HEK293T (cell line): ENCODE measurements at regions not wholly inside any gene's neighbourhood (a gene's known extent, or its start where the extent isn't known, plus 50 kb on each side); places are given as distances from the start of the nearest gene placed in this dataset.

ENCODE experiments used
- CTCF ChIA-PET: fragments of 350-600 bp; formaldehyde crosslinking; extraction: SDS; loops from one replicate; lab custom pipeline; 2021; ENCODE audit warnings: antibody characterized with exemption, inconsistent platforms; lab: Yijun Ruan, JAX
- POLR2A ChIA-PET: fragments of 350-600 bp; formaldehyde crosslinking; extraction: SDS; loops from one replicate; lab custom pipeline; 2020; ENCODE audit warnings: antibody characterized with exemption, inconsistent platforms; lab: Yijun Ruan, JAX
- DNase-seq: peaks from one replicate; pipeline ENCODE4 v3.0.0; 2012; ENCODE audit warnings: mixed read lengths; ENCODE audit errors: extremely low spot score
- ARNT ChIP-seq: fragments of 450-650 bp; IDR thresholded peaks from 2 replicates; pipeline ENCODE4 v1.6.1; 2017; ENCODE audit warnings: mild to moderate bottlenecking
- BHLHE40 ChIP-seq: fragments of 450-650 bp; IDR thresholded peaks from 2 replicates; pipeline ENCODE4 v1.6.1; 2016; ENCODE audit warnings: mild to moderate bottlenecking, moderate library complexity, borderline replicate concordance
- CTBP1 ChIP-seq: fragments of 450-650 bp; IDR thresholded peaks from 2 replicates; pipeline ENCODE4 v1.6.1; 2016; ENCODE audit warnings: borderline replicate concordance
- ELF4 ChIP-seq: fragments of 450-650 bp; IDR thresholded peaks from 2 replicates; pipeline ENCODE4 v1.6.1; 2017; ENCODE audit warnings: antibody characterized with exemption
- FOXA1 ChIP-seq: fragments of 450-650 bp; IDR thresholded peaks from 2 replicates; pipeline ENCODE4 v1.6.1; 2016; ENCODE audit warnings: mild to moderate bottlenecking
- FOXK2 ChIP-seq: fragments of 450-650 bp; IDR thresholded peaks from 2 replicates; pipeline ENCODE4 v1.6.1; 2016; ENCODE audit warnings: mild to moderate bottlenecking
- FOXM1 ChIP-seq: fragments of 450-650 bp; IDR thresholded peaks from 2 replicates; pipeline ENCODE4 v1.6.1; 2017; ENCODE audit warnings: mild to moderate bottlenecking, borderline replicate concordance
- HDGF ChIP-seq: fragments of 450-650 bp; IDR thresholded peaks from 2 replicates; pipeline ENCODE4 v1.6.1; 2017; ENCODE audit warnings: antibody characterized with exemption, borderline replicate concordance
- L3MBTL2 ChIP-seq: fragments of 450-650 bp; conservative IDR thresholded peaks from 2 replicates; pipeline ENCODE4 v1.6.1; 2016; ENCODE audit warnings: mild to moderate bottlenecking
- LEF1 ChIP-seq: fragments of 450-650 bp; IDR thresholded peaks from 2 replicates; pipeline ENCODE4 v1.6.1; 2017; ENCODE audit warnings: mild to moderate bottlenecking, borderline replicate concordance
- NFRKB ChIP-seq: fragments of 450-650 bp; IDR thresholded peaks from 2 replicates; pipeline ENCODE4 v1.6.1; 2016; ENCODE audit warnings: mild to moderate bottlenecking, moderate library complexity
- SP1 ChIP-seq: fragments of 450-650 bp; IDR thresholded peaks from 2 replicates; pipeline ENCODE4 v1.6.1; 2017
- SUZ12 ChIP-seq: fragments of 450-650 bp; IDR thresholded peaks from 2 replicates; pipeline ENCODE4 v1.6.1; 2016; ENCODE audit warnings: mild to moderate bottlenecking
- TARDBP ChIP-seq: fragments of 450-650 bp; IDR thresholded peaks from 2 replicates; pipeline ENCODE4 v1.6.1; 2016
- ZNF384 ChIP-seq: fragments of 450-650 bp; IDR thresholded peaks from 2 replicates; pipeline ENCODE4 v1.6.1; 2016
- TF ChIP-seq, protein P1 (sequence below): fragments of 450-650 bp; IDR thresholded peaks from 2 replicates; pipeline ENCODE4 v1.6.1; 2016

DNA sequence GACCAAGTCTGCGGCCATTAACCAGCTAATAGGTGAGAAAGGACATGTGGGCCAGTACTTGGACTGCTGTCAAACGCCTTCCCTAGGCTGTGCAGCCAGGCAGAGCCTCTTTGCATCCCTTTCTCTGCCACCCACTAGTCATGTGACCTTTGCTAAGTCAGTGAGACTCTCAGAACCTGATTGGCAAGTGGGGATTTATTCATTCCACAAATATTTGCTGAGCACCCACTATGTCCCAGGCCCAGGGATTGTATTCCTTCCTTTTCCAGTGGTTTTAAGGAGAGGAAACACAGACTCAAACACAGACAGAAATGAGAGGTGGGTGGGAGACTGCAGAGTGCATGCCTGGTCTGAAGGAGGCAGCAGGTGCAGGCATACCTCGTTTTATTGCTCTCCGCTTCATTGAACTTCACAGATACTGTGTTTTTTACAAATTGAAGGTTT, 71.6 kb upstream of the GALNT10 start:
- ChIA-PET CTCF (no interaction called here), POLR2A (no interaction called here)
- no peak for DNase-seq
- TF ChIP-seq, protein P1, sequence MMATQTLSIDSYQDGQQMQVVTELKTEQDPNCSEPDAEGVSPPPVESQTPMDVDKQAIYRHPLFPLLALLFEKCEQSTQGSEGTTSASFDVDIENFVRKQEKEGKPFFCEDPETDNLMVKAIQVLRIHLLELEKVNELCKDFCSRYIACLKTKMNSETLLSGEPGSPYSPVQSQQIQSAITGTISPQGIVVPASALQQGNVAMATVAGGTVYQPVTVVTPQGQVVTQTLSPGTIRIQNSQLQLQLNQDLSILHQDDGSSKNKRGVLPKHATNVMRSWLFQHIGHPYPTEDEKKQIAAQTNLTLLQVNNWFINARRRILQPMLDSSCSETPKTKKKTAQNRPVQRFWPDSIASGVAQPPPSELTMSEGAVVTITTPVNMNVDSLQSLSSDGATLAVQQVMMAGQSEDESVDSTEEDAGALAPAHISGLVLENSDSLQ: no peak
- TF ChIP-seq SUZ12 (no peak), FOXM1 (no peak), BHLHE40 (no peak), ELF4 (no peak), FOXK2 (no peak), NFRKB (no peak), FOXA1 (no peak), SP1 (no peak), TARDBP (no peak), L3MBTL2 (no peak), HDGF (no peak), LEF1 (no peak), ARNT (no peak)

DNA sequence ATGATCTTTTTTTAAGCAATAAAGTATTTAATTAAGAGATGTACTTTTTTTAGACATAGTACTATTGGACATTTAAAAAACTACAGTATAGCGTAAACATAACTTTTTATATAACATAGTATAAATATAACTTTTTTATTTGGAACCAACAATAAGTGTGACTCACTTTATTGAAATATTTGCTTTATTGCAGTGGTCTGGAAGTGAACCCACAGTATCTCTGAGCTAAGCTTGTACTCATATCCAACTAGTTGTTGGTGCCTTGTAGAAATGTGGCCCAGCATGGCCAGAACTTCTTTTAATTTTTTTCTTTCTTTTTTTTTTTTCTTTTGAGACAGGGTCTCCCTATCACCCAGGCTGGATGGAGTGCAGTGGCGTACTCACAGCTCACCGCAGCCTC, 61.5 kb upstream of the GALNT10 start:
- POLR2A ChIA-PET: no interaction called here
- DNase-seq: no peak
- TF ChIP-seq FOXK2 (no peak), FOXA1 (no peak), ARNT (no peak), TARDBP (no peak), ELF4 (no peak), L3MBTL2 (no peak), BHLHE40 (no peak), ZNF384 (no peak), FOXM1 (no peak), NFRKB (no peak), SP1 (no peak), SUZ12 (no peak)
- TF ChIP-seq, protein P1: no peak
- CTCF ChIA-PET: interaction anchor here (0.6 kb wide), 1 partner anchor 51 kb away, joined by 6 read pairs; no protein-coding TSS in a partner anchor

GRCh38 chr5:154129921-154130320, 60.6 kb upstream of the GALNT10 start:
- POLR2A ChIA-PET: no interaction called here
- no peak for DNase-seq
- CTCF ChIA-PET: no interaction called here
- no peak for TF ChIP-seq FOXK2
- TF ChIP-seq L3MBTL2: no peak
- no peak for TF ChIP-seq FOXA1
- no peak for TF ChIP-seq FOXM1
- no peak for TF ChIP-seq LEF1
- TF ChIP-seq, protein P1: no peak
- no peak for TF ChIP-seq SP1
- no peak for TF ChIP-seq NFRKB

DNA sequence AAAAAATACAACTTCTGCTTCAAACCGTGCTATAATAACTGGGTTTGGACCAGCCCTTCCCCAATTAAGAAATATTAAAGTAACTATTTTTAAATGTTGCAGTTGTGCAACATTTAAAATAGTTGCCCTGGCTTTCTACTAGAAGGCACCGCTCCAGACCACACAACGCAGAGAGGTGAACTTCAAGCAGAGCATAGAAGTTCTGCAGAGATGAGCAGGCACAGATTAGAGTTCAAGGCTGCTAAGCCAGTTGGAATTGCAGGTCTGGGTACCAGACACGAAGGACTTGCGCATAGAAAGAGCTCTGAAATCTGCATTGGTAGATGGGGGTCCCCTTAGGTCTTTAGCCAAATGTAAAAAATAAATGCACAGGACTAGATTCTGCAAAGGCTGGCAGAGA, 58.7 kb upstream of the GALNT10 start:
- POLR2A ChIA-PET: no interaction called here
- TF ChIP-seq SUZ12: no peak
- TF ChIP-seq L3MBTL2: no peak
- no peak for TF ChIP-seq HDGF
- no peak for TF ChIP-seq SP1
- TF ChIP-seq FOXA1: no peak
- CTCF ChIA-PET: no interaction called here
- DNase-seq: no peak

- TF ChIP-seq ARNT (no peak), CTBP1 (no peak), FOXM1 (no peak), LEF1 (no peak), NFRKB (no peak), HDGF (no peak), ELF4 (no peak), BHLHE40 (no peak), ZNF384 (no peak), TARDBP (no peak), L3MBTL2 (no peak), FOXK2 (no peak), SUZ12 (no peak)
- TF ChIP-seq, protein P1: no peak
- DNase-seq: no peak
- ChIA-PET CTCF (no interaction called here), POLR2A (interaction anchor here (1.3 kb wide), 1 partner anchor 58 kb away, joined by 3 read pairs; the partner anchor contains the start of gene GALNT10)
Measured at GRCh38 chr5:154132718-154133307, 57.7 kb upstream of the GALNT10 start.

DNA sequence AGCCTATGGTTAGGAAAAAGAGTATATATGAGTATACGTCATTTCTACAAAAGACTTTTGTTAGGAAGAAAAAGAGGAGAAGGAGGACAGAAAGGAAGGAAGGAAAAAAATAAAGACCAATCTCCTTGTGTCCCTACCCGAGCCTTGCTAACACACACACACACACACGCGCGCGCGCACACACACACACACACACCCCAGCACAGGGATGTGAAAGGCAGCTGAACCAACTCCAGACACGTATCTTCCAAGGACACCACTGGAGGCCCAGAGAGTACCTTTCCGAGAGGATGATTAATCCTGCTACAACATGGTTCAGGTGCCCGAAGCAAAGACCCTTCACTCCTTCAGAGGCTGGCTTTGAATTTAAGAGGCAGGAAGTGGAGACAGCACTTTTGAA, 56.9 kb upstream of the GALNT10 start:
- TF ChIP-seq ZNF384: no peak
- TF ChIP-seq LEF1: no peak
- no peak for TF ChIP-seq CTBP1
- TF ChIP-seq FOXK2: no peak
- TF ChIP-seq L3MBTL2: no peak
- TF ChIP-seq, protein P1: no peak
- TF ChIP-seq FOXA1: no peak
- no peak for TF ChIP-seq SP1
- TF ChIP-seq NFRKB: no peak
- no peak for TF ChIP-seq HDGF
- no peak for TF ChIP-seq SUZ12
- TF ChIP-seq FOXM1: no peak
- no peak for TF ChIP-seq BHLHE40
- TF ChIP-seq ARNT: no peak
- no peak for TF ChIP-seq ELF4
- no peak for TF ChIP-seq TARDBP
- POLR2A ChIA-PET: interaction anchor here (0.8 to 1.3 kb wide), 2 partner anchors 12 to 57 kb away, joined by 3 read pairs; partner anchors contain the start of gene GALNT10
- DNase-seq: no peak
- CTCF ChIA-PET: no interaction called here
